ENCODE measurements at regions not wholly inside any gene's neighbourhood (a gene's known extent, or its start where the extent isn't known, plus 50 kb on each side); places are given as distances from the start of the nearest gene placed in this dataset.
"Not testable (repeated sequence)": the region's sequence is repeated elsewhere in the genome, so short reads cannot be mapped to it uniquely, and the experiment has no call there.

DNA sequence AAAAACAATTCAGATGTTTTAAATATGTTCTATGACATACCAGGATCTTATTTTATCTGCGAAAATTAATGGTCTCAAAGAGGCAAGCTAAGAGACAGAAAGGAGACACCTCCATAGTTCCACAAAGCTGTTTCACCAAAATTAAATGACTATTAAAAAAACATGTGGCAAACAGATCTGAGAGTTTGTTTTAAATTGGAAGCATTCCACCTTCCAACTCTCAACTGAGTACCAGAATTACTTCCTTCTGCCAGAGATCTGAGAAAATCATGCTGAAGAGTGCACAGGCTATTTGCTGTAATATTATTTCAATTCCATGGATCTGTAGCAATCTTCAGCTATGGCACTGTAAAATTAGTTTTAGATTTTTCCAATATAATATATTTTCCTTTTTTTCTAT, 669.5 kb upstream of the MARCKS start:
- no peak overlapping the region for H3K27ac ChIP-seq
- H3K4me3 ChIP-seq: no peak overlapping the region

DNA sequence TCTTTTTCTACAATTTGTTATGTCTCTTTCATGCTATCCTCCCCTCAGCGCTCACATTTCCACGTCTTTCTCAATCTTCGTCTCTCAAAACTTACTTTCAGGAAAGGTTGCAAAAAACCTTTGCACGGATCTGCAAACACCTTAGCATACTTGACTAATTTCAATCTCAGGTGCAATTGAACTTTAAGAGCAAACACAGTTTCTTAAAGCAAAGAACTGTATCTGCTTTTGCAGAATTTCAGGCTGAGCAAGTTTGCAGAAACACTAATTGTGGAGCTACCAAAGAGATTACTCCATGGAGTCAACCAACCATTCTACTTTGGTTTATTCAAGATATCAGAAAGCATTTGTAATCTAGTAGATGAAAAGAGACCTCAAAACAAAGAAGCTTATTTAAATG, 668.2 kb upstream of the MARCKS start:
- Histone ChIP-seq H3K27ac (no peak overlapping the region), H3K4me3 (no peak overlapping the region)

DNA sequence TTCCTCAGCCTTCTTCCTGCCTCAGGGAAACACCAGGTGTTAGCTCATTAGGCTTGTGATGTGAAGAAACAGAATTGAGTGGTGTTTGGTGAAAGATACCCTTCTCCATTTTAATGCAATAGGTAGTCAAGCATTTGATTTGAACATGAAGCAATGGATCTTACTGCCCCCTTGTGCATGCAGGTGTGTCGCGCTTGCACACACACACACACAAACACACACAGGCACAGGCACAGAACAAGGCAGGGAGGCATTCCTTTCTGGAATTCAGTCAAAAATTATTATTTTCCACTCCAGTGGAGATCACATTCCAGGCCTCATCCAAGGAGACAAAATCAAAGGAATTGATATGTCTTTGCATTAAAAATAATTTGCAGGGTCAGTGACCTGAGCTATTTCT, 667.0 kb upstream of the MARCKS start:
- no peak overlapping the region for H3K4me3 ChIP-seq
- H3K27ac ChIP-seq: no peak overlapping the region

DNA sequence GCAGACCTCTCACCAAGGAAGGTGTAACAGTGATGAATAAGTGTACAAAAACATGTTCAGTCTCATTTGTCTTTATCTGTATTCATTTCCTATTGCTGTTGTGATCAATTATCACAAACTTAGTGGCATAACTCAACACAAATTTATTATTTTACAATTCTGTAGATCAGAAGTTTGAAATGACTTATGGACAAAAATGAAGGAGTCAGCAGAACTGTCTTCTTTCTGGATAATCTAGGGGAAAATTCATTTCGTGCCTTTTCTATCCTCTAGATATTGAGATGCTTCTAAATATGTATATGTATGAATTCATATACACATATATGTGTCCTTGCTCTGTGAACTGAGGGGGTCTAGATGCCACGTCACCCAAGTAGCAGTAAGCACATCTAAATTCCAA, 663.1 kb upstream of the MARCKS start:
- H3K4me3 ChIP-seq: no peak overlapping the region
- no peak overlapping the region for H3K27ac ChIP-seq

DNA sequence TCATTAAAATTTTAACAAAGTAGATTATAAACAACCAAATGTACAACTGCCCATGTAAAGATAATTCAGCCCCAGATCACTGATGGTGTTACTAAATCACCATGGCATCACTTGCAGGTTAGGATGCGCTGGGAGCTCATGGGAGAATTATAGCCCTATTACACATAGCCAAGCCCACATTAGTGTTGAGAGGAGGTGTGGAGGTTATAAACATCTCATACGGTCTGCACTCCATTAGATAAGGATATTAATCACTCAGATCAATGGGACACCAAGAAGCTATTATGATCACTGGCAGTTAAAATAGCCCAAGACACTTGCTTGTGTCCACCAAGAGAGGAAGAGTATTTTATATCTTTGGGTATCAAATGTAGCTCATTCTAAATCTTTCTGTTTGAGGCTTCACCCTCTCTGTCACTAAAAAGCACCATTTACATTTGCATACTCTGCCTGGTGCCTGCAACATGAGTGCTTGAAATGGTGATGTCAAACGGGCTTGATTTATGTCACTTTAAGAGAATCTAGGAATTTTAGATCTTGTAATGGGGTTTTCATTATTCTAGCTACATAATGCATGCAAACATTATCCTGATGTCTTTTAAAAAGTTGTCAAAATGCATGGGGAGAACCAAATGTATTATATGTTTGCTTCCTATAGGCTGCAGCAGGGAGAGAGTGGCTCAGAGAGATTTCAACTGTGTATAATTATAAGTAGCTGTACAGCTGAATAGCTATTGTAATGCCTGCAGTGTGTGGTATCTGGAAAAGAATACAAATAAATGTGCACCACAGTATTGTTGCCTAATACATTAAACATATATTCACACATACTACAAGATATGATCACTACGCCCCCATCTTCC, 654.1 kb upstream of the MARCKS start:
- no peak overlapping the region for H3K4me3 ChIP-seq
- H3K27ac ChIP-seq: no peak overlapping the region

DNA sequence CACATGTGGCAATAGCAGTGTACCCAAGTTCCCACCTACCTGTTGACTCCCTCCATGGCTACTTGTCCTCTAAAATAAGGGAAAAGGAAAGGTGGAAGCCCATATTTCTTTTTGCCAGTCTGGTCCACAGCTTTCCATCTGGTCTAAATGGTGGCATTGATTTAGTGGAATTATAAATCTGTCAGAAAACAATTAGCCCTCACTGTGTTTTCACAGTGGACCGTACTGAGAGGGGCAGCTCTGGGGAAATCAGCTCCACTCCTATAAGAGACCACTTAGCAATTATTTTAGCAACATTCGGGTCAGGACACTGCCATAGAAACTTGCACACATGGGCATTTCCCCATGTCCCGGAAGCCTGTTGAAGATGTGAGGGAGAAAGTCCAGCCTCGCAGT, 653.4 kb upstream of the MARCKS start:
- H3K27ac ChIP-seq: no peak overlapping the region
- no peak overlapping the region for H3K4me3 ChIP-seq

DNA sequence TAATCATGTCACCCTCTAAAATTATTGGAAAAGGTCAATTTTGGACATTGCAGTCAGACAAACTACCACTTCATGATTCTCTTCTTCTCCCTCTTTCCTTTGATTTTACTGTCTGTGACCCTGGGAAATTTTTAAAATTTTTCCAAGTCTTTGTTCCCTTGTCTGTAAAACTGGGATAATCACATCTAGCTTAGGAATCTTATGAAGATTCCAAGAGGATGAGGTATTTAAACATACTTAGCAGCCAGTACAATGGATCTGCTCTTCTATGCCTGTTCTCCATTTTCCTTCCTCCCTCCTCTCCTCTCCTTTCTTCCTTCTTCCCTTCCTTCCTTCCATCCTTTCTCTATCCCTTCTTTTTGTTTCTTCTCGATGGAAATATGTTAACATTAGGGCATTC, 651.6 kb upstream of the MARCKS start:
- H3K4me3 ChIP-seq: no peak overlapping the region
- no peak overlapping the region for H3K27ac ChIP-seq

DNA sequence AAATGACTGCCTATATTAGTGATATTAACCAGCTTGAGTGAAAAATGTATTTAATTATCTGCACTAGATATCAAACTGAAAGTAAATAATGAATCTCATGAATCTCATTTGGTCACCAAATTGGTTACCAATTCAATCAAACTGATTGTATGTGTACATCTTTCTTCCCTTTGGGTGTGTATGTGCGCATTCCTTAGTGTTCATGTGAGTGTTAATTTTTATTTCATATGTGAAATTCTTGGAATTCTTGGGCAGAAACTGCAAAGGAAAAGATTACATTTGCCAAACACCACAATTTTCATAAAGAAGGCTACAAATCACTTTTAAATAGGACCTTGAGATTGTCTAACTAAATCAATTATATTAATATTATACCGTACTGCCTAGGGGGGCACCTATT, 648.4 kb upstream of the MARCKS start:
- H3K4me3 ChIP-seq: no peak overlapping the region
- H3K27ac ChIP-seq: no peak overlapping the region

DNA sequence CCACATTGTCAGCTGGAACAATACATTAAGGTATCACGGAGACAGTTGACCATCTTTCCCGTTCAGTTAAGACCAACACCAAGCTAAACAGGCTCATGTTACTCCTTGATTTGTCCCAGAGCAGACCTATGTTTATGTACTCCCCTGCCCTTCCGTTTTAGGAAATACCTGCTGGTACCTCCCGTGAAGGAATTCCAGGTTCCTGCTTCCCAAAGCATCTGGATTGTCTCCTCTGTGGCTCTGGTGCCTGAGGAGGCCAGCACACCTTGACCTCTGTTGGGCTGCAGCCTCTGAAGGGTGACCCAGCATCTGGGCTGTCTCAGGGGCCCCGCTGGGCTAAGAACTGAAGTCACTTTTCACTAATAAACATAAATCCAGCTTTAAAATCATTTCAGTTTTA, 647.8 kb upstream of the MARCKS start:
- no peak overlapping the region for H3K4me3 ChIP-seq
- H3K27ac ChIP-seq: no peak overlapping the region

DNA sequence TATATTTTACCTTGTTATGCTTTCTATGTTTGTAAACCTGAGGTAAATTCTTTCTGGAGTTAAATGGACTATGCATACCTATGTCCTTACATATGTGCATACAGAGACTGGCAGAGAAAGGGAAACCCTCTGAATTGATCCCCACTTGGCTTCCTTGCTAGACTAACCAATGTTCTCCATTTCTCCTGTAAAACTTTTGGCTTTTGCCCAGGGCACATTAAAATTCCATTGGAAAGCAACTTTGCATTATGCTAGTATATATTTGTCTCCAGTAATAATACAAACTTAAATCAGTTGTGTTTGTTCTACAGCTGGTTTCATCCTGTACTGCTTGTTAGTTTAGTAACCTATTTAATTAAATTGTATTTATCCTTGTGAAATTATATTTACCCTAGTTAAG, 646.0 kb upstream of the MARCKS start:
- Histone ChIP-seq H3K27ac (no peak overlapping the region), H3K4me3 (no peak overlapping the region)

DNA sequence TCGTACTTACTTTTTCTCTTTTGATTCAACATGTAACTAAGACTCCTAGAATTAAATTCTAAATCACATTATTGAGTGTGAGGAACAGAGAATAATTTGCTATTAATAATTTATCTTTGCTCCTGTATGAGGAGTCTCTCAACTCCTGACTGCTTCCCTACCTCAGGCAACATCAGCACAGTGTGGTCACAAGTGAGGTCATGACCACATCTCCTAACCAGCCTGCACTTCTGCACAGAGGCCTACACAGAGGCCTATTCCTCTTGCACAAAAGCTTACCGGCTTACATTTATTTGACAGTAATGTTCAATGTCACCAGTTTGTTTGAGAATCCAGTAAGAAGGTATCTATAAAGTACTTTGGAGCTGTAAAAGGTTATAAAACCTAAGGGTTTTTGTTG, 637.4 kb upstream of the MARCKS start:
- no peak overlapping the region for H3K4me3 ChIP-seq
- no peak overlapping the region for H3K27ac ChIP-seq

DNA sequence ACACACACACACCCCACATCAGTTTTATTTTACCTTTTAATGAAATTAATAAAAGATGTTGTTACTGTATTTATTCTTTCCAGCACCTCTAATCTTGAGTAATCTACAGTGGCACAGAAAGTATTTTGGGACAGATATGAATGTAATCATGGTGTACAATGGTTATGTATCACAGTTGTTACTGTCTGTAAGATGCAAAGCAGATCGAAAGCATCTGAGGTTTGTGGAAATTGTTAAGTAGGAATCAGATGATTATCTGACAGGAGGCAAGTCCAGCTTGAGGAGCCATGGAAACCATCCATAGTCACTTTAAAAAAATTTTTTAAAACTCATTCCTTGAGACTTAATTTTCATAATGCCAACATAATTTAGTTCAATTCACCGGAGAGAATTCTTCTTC, 636.3 kb upstream of the MARCKS start:
- H3K27ac ChIP-seq: no peak overlapping the region
- H3K4me3 ChIP-seq: no peak overlapping the region

DNA sequence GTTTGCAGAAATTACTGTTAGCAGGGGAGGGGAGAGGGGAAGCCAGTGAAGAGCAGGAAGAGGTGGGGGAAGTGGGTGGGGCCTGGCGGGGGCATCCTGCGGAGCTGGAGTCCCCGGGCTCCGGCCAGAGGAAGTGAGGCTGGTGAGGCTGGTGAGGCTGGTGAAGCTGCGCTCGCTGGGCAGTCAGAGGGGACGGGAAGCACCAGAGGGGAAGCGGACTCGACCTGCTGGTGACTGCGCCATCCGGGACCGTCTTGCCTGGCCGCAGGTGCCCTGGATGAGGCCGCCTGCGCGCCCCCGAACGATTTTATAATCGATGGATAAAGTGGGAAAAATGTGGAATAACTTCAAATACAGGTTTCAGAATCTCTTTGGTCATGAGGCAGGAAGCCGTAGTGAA, 635.3 kb upstream of the MARCKS start:
- H3K4me3 ChIP-seq: no peak overlapping the region
- H3K27ac ChIP-seq: no peak overlapping the region

DNA sequence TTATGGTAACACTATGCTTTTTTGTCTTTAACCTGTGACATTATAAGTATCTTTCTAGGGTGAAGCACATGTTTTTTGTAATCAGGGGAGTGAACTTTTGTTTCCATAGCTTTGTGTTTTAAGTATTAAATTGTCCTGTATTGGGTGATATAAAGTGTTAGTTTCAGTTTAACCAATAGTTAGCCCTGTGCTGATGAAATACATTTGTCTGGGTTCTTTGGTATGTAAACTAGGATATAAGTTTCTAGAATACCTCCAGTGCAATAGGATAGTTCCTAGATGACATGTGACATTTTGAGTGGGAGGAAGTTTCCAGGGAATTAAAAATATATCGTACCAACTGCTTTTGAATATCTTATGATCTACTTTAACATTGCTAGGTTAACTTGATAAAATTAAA, 611.0 kb upstream of the MARCKS start:
- H3K4me3 ChIP-seq: no peak overlapping the region
- H3K27ac ChIP-seq: no peak overlapping the region

DNA sequence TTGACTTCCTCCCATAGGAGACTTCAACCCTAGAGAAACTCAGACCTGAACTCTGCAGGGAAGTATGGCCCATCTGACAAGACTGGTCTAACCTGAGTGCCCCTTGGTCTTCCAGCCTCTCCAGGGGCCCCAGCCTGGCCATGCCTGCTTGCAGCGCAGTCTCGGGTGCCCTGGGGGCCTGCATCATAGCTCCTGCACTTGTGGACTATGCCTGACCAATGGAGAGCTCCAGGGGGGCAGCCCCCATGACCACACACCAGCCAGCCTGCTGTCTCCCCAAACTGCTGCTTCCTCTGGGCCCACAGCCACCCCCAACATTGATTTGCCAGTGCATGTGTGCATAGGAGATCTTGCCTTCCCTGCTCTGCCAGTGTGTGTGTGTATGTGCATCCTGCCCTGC, 608.6 kb upstream of the MARCKS start:
- H3K4me3 ChIP-seq: no peak overlapping the region
- H3K27ac ChIP-seq: no peak overlapping the region

DNA sequence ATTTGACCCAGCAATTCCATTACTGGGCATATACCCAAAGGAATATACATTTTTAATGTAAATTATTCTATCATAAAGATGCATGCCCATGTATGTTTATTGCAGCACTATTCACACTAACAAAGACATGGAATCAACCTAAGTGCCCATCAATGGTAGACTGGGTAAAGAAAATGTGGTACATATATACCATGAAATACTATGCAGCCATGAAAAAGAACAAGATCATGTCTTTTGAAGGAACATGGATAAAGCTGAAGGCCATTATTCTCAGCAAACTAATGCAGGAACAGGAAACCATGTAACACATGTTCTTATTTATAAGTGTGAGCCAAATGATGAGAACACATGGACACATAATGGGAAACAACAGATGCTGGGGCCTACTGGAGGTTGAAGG, 603.0 kb upstream of the MARCKS start:
- H3K27ac ChIP-seq, H3K4me3 ChIP-seq: not testable (repeated sequence)

DNA sequence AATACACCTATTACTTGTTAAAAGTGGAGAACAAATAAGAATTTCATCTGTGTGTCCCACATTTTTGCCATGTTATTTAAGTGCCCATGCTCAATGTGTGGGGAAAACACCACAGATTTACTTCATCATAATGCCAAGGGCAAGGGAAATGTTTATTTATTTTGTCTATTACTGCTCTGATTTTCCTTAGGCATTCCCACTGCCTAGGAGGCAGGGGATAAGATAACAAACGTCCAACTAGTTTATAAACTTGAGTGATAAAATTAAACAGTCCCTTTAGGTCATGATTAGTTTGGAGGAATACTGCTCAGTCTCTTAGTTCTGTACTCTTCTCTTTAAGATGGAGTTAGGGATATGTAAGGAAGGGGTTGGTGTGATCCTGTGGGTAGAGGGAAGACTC, 598.4 kb upstream of the MARCKS start:
- Histone ChIP-seq H3K27ac (no peak overlapping the region), H3K4me3 (no peak overlapping the region)

DNA sequence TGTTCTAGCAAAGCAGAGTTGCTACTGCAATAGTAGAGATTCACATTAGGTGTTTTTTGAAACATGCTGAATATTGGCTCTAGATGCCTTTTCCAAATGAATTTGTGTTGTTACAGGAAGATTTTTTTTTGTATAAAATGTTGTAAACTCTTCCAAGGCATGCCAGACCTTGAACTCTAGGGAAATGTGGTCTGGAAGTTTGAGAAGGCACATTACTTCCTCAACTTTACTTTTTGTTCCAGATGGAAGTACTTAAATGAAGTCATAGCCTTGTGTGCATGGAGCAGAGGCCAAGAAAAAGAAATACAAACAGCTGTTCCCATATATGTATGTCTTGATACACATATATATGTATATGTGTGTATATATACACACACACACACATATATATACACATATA, 585.7 kb upstream of the MARCKS start:
- no peak overlapping the region for H3K4me3 ChIP-seq
- no peak overlapping the region for H3K27ac ChIP-seq

DNA sequence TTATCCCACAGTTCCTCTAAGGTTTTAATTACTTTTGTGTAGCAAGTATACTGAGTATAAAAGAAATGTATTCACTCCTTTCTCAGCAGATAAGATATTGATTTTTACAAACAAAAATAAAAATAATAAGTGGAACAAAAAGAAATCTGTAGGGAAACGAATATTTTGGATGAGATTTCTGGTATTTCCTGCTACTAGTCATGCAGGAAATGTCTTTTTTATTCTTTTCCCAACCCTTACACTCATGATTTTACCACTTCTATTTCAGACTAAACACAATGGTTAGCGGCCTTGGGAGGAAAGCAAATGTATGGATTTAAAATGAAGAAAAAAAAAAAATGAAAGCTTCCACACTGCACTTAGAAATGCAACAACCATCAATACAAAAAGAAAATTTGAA, 580.5 kb upstream of the MARCKS start:
- no peak overlapping the region for H3K27ac ChIP-seq

DNA sequence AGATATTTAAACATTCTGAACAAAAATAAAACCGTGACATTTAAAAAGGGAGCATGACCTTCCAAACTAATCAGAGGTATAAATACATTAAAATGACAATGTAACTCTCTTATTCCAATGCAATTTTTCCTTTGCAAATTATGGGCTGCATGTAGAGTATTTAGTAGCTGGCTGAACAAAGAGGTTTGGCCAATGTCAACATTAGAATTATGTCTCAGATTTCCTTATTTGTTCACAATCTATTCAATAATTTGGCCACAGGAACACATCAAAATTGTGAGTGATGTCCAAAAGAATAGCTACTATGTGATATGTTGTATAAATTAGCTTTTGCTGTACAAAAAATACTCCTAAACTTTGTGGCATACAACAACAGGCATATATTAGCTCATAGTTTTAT, 580.0 kb upstream of the MARCKS start:
- H3K27ac ChIP-seq: no peak overlapping the region

More for the DNA sequence above, 580.5 kb upstream of the MARCKS start:
- H3K4me3 ChIP-seq: no peak overlapping the region

DNA sequence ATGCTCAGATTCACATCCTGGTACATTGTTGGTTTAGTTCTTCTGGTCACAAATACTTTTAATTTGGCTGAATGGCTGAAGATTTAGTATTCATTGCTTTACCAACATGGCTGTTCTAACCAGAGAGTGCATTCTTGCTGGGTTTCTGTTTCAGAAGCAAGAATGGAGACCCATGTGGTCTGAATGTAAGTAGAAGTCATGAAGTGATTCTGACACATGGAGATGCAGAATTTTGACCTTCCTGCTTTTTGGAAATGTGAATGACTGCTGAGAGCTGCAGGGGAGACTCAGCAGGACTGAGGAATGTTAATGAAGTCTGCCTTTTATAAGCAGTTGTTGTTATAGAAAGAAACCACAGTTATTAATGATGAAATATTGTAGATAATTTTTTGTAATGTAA, 576.1 kb upstream of the MARCKS start:
- Histone ChIP-seq H3K4me3 (no peak overlapping the region), H3K27ac (no peak overlapping the region)

More for the DNA sequence above, 580.0 kb upstream of the MARCKS start:
- no peak overlapping the region for H3K4me3 ChIP-seq

DNA sequence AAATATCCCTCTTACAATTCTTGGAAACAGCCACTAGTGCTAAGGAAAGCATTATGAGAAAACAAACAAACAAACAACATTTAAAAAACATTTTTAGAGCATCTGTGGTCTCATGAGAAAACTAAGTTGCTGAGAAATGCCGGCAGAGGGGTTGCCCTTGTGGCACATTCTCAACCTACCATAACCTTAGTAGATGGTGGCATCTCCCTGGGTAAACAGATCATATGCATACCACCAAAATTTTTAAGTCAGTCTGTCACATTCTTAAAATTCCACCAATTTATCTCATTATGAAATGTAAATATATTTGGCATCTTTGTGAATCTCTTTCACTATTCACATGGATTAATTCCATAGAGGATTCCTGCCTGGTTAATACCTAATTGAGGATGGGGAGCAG, 575.7 kb upstream of the MARCKS start:
- Histone ChIP-seq H3K4me3 (no peak overlapping the region), H3K27ac (no peak overlapping the region)
